HepG2 (cell line): ENCODE measurements at regions not wholly inside any gene's neighbourhood (a gene's known extent, or its start where the extent isn't known, plus 50 kb on each side); places are given as distances from the start of the nearest gene placed in this dataset.

Source experiments
- ATAC-seq: fragments of 200-7000 bp; cut with Tn5 transposase; 3 replicates; pipeline ENCODE4 v1.9.1; 2020; ENCODE audit warnings: mild to moderate bottlenecking, moderate library complexity
- BruUV-seq: library from RNA; stranded (reverse); fragments of 400-500 nt; replicated peaks from 2 replicates; lab custom pipeline; 2021; lab: Mats Ljungman, UMichigan
- CTCF ChIA-PET: fragments of 300-600 bp; formaldehyde crosslinking; extraction: SDS; loops from one replicate; lab custom pipeline; 2021; ENCODE audit warnings: low total read pairs, inconsistent platforms, low intra/inter-chr PET ratio; lab: Yijun Ruan, JAX
- POLR2A ChIA-PET: fragments of 350-600 bp; sonication (Branson Sonifier 250); formaldehyde crosslinking; loops from one replicate; lab custom pipeline; 2020; ENCODE audit warnings: antibody characterized with exemption, inconsistent platforms; lab: Yijun Ruan, JAX
- DNase-seq: peaks from one replicate; pipeline ENCODE4 v3.0.0-alpha.2; 2015; ENCODE audit warnings: low spot score
- FAIRE-seq: peaks from 3 replicates; lab custom pipeline; 2011; peaks lifted over from hg19 to GRCh38; lab: Jason Lieb, UNC
- H2AFZ ChIP-seq: one replicate; pipeline ENCODE4 v1.6.1; 2011; ENCODE audit warnings: low read length, inconsistent platforms
- H3K27ac ChIP-seq: fragments of 300-600 bp; 3 replicates; pipeline ENCODE4 v1.8.0; 2011; ENCODE audit warnings: mixed run types, mild to moderate bottlenecking, mixed read lengths, low read length, inconsistent platforms; ENCODE audit not compliant: insufficient read depth; ENCODE audit errors: extremely low read length
- H3K27me3 ChIP-seq, 2 experiments: fragments of 200-600 bp in 1 of 2; 2 replicates in 1 of 2; 3 replicates in 1 of 2; pipeline versions ENCODE4 v1.6.0 to v1.8.0; 2011; ENCODE audit warnings: low read length in 2 of 2, mild to moderate bottlenecking in 2 of 2, moderate library complexity in 2 of 2, inconsistent platforms in 1 of 2; ENCODE audit not compliant: insufficient read depth in 2 of 2, control insufficient read depth in 1 of 2
- H3K36me3 ChIP-seq, 2 experiments: fragments of 200-600 bp in 1 of 2; replicated peaks in 1 of 2; 2 replicates in 1 of 2; 3 replicates in 1 of 2; pipeline versions ENCODE4 v1.5.1 to v1.8.0; 2011; ENCODE audit warnings: low read length in 2 of 2, inconsistent platforms in 1 of 2; ENCODE audit not compliant: insufficient read depth in 2 of 2, control insufficient read depth in 1 of 2
- H3K4me1 ChIP-seq: 2 replicates; pipeline ENCODE4 v1.5.1; 2012; ENCODE audit warnings: low read length, inconsistent platforms; ENCODE audit not compliant: insufficient read depth
- H3K4me2 ChIP-seq: 2 replicates; pipeline ENCODE4 v1.6.0; 2011; ENCODE audit warnings: low read depth, low read length, inconsistent platforms
- H3K4me3 ChIP-seq, 3 experiments: fragments of 200-600 bp in 1 of 3; sonication (generic), shearing (Covaris generic) in 1 of 3; replicated peaks in 1 of 3; 2 replicates each; pipeline ENCODE4 v1.5.1; 2011 to 2016; ENCODE audit warnings: low read length in 3 of 3, inconsistent platforms in 2 of 3, low read depth in 2 of 3, mild to moderate bottlenecking in 2 of 3, control low read depth in 1 of 3, mixed read lengths in 1 of 3; ENCODE audit not compliant: insufficient read depth in 1 of 3
- H3K79me2 ChIP-seq: one replicate; pipeline ENCODE4 v1.6.1; 2011; ENCODE audit warnings: low read length, inconsistent platforms; ENCODE audit not compliant: insufficient read depth
- H3K9ac ChIP-seq: 2 replicates; pipeline ENCODE4 v1.6.0; 2011; ENCODE audit warnings: mild to moderate bottlenecking, low read depth, low read length, inconsistent platforms; ENCODE audit not compliant: insufficient read depth
- H3K9me3 ChIP-seq: 2 replicates; pipeline ENCODE4 v1.5.1; 2012; ENCODE audit warnings: mild to moderate bottlenecking, low read length
- H4K20me1 ChIP-seq: 2 replicates; pipeline ENCODE4 v1.6.0; 2011; ENCODE audit warnings: inconsistent platforms, mild to moderate bottlenecking, low read length, moderate library complexity; ENCODE audit not compliant: insufficient read depth
- BCL3 ChIP-seq: sonication (generic); formaldehyde crosslinking; IDR thresholded peaks from 2 replicates; pipeline ENCODE4 v1.5.1; 2020; ENCODE audit warnings: mild to moderate bottlenecking, missing genetic modification reagents, moderate library complexity
- CAMTA2 ChIP-seq: sonication (generic); formaldehyde crosslinking; IDR thresholded peaks from 2 replicates; pipeline ENCODE4 v1.4.0; 2020; ENCODE audit warnings: mild to moderate bottlenecking, missing genetic modification reagents, borderline replicate concordance
- DNMT1 ChIP-seq: sonication (generic); formaldehyde crosslinking; IDR thresholded peaks from 2 replicates; pipeline ENCODE4 v1.5.1; 2020; ENCODE audit warnings: mild to moderate bottlenecking, missing genetic modification reagents
- GATAD1 ChIP-seq: IDR thresholded peaks from 2 replicates; pipeline ENCODE4 v1.6.1; 2016; ENCODE audit warnings: missing genetic modification reagents, missing compliant biosample characterization
- HCFC1 ChIP-seq: fragments of 150-350 bp; IDR thresholded peaks from 2 replicates; pipeline ENCODE4 v1.6.1; 2014; ENCODE audit warnings: low read depth, low read length
- MAZ ChIP-seq, 2 experiments: sonication (generic) in 1 of 2; formaldehyde crosslinking in 1 of 2; IDR thresholded peaks; 2 replicates each; pipeline versions ENCODE4 v1.5.0 to v1.6.1; 2012 to 2020; ENCODE audit warnings: low read depth in 2 of 2, mild to moderate bottlenecking in 2 of 2, borderline replicate concordance in 1 of 2, improper control_type of control experiment in 1 of 2, low read length in 1 of 2, missing genetic modification reagents in 1 of 2, moderate library complexity in 1 of 2
- NFAT5 ChIP-seq: sonication (generic); formaldehyde crosslinking; IDR thresholded peaks from 2 replicates; pipeline ENCODE4 v1.4.0; 2020; ENCODE audit warnings: missing genetic modification reagents
- NFIC ChIP-seq: IDR thresholded peaks from 2 replicates; pipeline ENCODE4 v1.6.1; 2012; ENCODE audit warnings: mild to moderate bottlenecking, low read length, inconsistent platforms
- PHB2 ChIP-seq: fragments of 450-650 bp; IDR thresholded peaks from 2 replicates; pipeline ENCODE4 v1.6.1; 2018; ENCODE audit not compliant: partially characterized antibody
- SNRNP70 ChIP-seq: fragments of 200-400 bp; formaldehyde crosslinking; IDR thresholded peaks from 2 replicates; pipeline ENCODE4 v1.6.1; 2017; ENCODE audit warnings: mild to moderate bottlenecking, low read depth, low read length, moderate library complexity
- TBL1XR1 ChIP-seq: fragments of 150-350 bp; IDR thresholded peaks from 2 replicates; pipeline ENCODE4 v1.6.1; 2014; ENCODE audit warnings: borderline replicate concordance, low read length; ENCODE audit not compliant: partially characterized antibody
- WGBS: methylation state at CpG from one replicate; pipeline ENCODE4 v1.1.6; 2017; ENCODE audit warnings: low lambda C conversion rate; 5-methylcytosine and 5-hydroxymethylcytosine counted together
- in situ Hi-C: cut with HindIII; loops from 2 replicates; pipeline ENCODE4 v1.10.0; 2017; ENCODE audit warnings: low pct_unique_long_range_greater_than_20kb; ENCODE audit not compliant: extremely low pct_ligation_motif_present
- intact Hi-C: fragments of 100-400 bp; cut with micrococcal nuclease; formaldehyde crosslinking; loops from one replicate; pipeline ENCODE4 v1.10.0; 2022; ENCODE audit not compliant: unreplicated experiment
- TF ChIP-seq, protein P1 (sequence below): sonication (generic); formaldehyde crosslinking; IDR thresholded peaks from 2 replicates; pipeline ENCODE4 v1.5.1; 2020; ENCODE audit warnings: missing genetic modification reagents, mild to moderate bottlenecking, borderline replicate concordance

GRCh38 chr18:60898111-60898510 lies 435.1 kb upstream of the CDH20 start:
- Histone ChIP-seq H3K4me2 (no peak overlapping the region), H2AFZ (no peak overlapping the region), H3K27me3 (no peaks in the 10 kb centered on the region), H3K27ac (no peak overlapping the region), H3K79me2 (no peaks in the 10 kb centered on the region), H3K4me3 (no peak overlapping the region), H4K20me1 (no peaks in the 10 kb centered on the region), H3K9ac (no peak overlapping the region), H3K9me3 (no peaks in the 10 kb centered on the region), H3K4me1 (no peaks in the 10 kb centered on the region), H3K36me3 (no peaks in the 10 kb centered on the region)
- intact Hi-C loops (no loop called here), in situ Hi-C loops (no loop called here)
- TF ChIP-seq CAMTA2 (CRISPR knock-in tag) (no peak), BCL3 (CRISPR knock-in tag) (no peak), TBL1XR1 (no peak), NFIC (no peak)
- 29% methylated on average over 4 of the region's 4 CpGs for WGBS
- FAIRE-seq (no peak), ATAC-seq (no peak), DNase-seq (no peak)
- ChIA-PET CTCF (no interaction called here), POLR2A (no interaction called here)
- no TSS peak for BruUV-seq

DNA sequence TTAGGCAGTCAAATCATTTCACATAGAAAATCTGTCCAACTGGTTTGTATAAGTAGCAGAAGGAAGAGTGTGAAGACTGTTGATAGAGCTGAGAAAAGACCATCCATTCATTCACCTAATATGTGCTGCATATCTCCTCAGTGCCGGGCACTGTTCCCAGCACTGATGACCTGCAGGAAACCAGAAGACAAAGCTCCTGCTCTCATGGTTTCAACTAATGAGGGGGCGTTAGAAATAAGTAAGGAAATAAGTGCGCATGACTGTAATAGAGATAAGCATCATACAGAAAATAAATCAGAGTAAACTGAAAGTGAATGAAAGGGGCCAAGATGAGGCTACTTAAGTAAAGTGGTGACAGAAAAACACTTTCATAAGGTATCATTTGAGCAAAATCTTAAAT lies 427.5 kb upstream of the CDH20 start:
- Histone ChIP-seq H3K4me3 (no peak overlapping the region), H3K79me2 (no peaks in the 10 kb centered on the region), H3K9me3 (no peaks in the 10 kb centered on the region), H3K36me3 (no peaks in the 10 kb centered on the region), H3K27ac (no peak overlapping the region), H3K27me3 (no peaks in the 10 kb centered on the region), H3K9ac (no peak overlapping the region), H4K20me1 (no peaks in the 10 kb centered on the region), H3K4me1 (no peaks in the 10 kb centered on the region), H3K4me2 (no peak overlapping the region), H2AFZ (no peak overlapping the region)
- POLR2A ChIA-PET, result no interaction called here
- ATAC-seq (no peak), DNase-seq (no peak), FAIRE-seq (no peak)
- in situ Hi-C loops (no loop called here), intact Hi-C loops (no loop called here)
- CTCF ChIA-PET, result no interaction called here
- BruUV-seq, result no TSS peak
- 30% methylated on average over 3 of the region's 3 CpGs for WGBS
- TF ChIP-seq NFAT5 (CRISPR knock-in tag) (no peak), HCFC1 (no peak), PHB2 (no peak), SNRNP70 (no peak), MAZ (IDR thresholded peaks at IDR 0.05; ENCODE audit: borderline replicate concordance, low read depth, low read length) (no peak), MAZ (CRISPR knock-in tag; IDR thresholded peaks at IDR 0.05; ENCODE audit: low read depth) (no peak), GATAD1 (CRISPR knock-in tag) (no peak), DNMT1 (CRISPR knock-in tag) (no peak)
- TF ChIP-seq, protein P1, sequence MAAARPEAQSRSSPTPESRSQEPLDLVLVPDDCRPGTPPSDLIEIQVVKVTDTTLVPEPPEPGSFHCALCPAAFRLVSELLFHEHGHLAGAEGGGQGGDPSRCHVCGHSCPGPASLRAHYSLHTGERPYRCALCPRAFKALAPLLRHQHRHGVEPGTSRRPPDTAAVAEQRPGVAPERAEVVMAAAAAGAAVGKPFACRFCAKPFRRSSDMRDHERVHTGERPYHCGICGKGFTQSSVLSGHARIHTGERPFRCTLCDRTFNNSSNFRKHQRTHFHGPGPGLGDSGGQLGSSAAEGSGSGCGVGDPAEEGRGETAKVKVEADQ (CRISPR knock-in tag), result no peak
